Mesothelial cell of epicardium (in vitro differentiated cells): ENCODE measurements at regions not wholly inside any gene's neighbourhood (a gene's known extent, or its start where the extent isn't known, plus 50 kb on each side); places are given as distances from the start of the nearest gene placed in this dataset.

ENCODE experiments used
- DNase-seq, 2 experiments: peaks; one replicate each; pipeline ENCODE4 v3.0.0; 2021; ENCODE audit warnings: low spot score in 2 of 2; ENCODE audit not compliant: unreplicated experiment in 2 of 2
- H3K27ac Mint-ChIP-seq: 2 replicates; pipeline ENCODE4 v1.8.0; 2021; ENCODE audit warnings: mixed read lengths
- H3K27me3 Mint-ChIP-seq: 2 replicates; pipeline ENCODE4 v1.8.0; 2021; ENCODE audit warnings: low read depth, mixed read lengths
- H3K36me3 Mint-ChIP-seq: 2 replicates; pipeline ENCODE4 v1.8.0; 2021; ENCODE audit warnings: mixed read lengths
- H3K4me1 Mint-ChIP-seq: 2 replicates; pipeline ENCODE4 v1.8.0; 2021; ENCODE audit warnings: mixed read lengths
- H3K4me3 Mint-ChIP-seq: 2 replicates; pipeline ENCODE4 v1.8.0; 2021; ENCODE audit warnings: mild to moderate bottlenecking, moderate library complexity, mixed read lengths
- H3K9me3 Mint-ChIP-seq: 2 replicates; pipeline ENCODE4 v1.8.0; 2021; ENCODE audit warnings: mixed read lengths
- TF ChIP-seq, protein P1 (sequence below): fragments of 200-600 bp; sonication (generic); IDR thresholded peaks from one replicate; pipeline ENCODE4 v1.5.0; 2021; ENCODE audit warnings: antibody characterized with exemption; ENCODE audit not compliant: unreplicated experiment

DNA sequence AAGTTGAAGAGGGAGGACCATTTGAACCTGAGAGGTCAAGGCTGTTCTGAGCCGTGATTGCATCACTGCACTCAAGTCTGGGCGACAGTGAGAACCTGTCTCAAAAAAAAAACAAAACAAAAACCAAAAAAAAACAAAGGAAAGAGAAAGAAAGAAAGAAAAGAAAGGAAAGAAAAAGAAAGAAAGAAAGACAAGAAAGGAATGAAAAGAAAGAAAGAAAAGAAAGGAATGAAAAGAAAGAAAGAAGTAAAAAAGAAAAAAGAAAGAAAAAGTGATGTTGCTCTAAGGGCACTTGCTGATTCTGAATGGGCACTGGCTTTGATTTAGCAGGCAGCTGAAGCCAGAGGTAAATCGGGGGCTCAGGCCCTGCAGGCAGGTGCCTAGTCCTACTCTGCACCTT lies 161.0 kb downstream of the MCHR2 start:
- H3K4me3 Mint-ChIP-seq: no peak overlapping the region
- H3K9me3 Mint-ChIP-seq: peaks cover 10% of the 10 kb centered on the region
- peaks cover 2% of the 10 kb centered on the region for H3K27me3 Mint-ChIP-seq
- no peaks in the 10 kb centered on the region for H3K36me3 Mint-ChIP-seq
- no peak overlapping the region for H3K27ac Mint-ChIP-seq
- DNase-seq: no peak
- no peaks in the 10 kb centered on the region for H3K4me1 Mint-ChIP-seq
- TF ChIP-seq, protein P1, sequence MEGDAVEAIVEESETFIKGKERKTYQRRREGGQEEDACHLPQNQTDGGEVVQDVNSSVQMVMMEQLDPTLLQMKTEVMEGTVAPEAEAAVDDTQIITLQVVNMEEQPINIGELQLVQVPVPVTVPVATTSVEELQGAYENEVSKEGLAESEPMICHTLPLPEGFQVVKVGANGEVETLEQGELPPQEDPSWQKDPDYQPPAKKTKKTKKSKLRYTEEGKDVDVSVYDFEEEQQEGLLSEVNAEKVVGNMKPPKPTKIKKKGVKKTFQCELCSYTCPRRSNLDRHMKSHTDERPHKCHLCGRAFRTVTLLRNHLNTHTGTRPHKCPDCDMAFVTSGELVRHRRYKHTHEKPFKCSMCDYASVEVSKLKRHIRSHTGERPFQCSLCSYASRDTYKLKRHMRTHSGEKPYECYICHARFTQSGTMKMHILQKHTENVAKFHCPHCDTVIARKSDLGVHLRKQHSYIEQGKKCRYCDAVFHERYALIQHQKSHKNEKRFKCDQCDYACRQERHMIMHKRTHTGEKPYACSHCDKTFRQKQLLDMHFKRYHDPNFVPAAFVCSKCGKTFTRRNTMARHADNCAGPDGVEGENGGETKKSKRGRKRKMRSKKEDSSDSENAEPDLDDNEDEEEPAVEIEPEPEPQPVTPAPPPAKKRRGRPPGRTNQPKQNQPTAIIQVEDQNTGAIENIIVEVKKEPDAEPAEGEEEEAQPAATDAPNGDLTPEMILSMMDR: no peak

DNA sequence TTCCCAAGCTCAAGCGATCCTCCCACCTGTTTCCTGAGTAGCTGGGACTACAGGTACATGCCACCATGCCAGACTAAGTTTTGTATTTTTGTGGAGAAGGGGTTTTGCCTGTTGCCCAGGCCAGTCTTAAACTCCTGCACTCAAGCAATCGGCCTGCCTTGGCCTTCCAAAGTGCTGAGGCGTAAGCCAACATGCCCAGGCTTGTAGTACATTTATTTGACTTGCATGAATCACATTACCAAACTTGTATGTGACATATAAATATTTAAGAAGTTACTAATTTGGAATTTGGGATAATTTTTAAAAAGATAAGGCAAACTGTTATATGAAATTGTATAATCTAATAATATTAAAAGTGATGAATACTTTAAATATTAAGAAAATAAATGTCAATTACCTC lies 157.6 kb downstream of the MCHR2 start:
- Mint-ChIP-seq H3K27ac (no peak overlapping the region), H3K36me3 (no peaks in the 10 kb centered on the region), H3K27me3 (peaks cover 2% of the 10 kb centered on the region), H3K4me1 (peaks cover 3% of the 10 kb centered on the region), H3K4me3 (no peak overlapping the region), H3K9me3 (peaks cover 4% of the 10 kb centered on the region)
- DNase-seq: no peak
- TF ChIP-seq, protein P1: no peak

DNA sequence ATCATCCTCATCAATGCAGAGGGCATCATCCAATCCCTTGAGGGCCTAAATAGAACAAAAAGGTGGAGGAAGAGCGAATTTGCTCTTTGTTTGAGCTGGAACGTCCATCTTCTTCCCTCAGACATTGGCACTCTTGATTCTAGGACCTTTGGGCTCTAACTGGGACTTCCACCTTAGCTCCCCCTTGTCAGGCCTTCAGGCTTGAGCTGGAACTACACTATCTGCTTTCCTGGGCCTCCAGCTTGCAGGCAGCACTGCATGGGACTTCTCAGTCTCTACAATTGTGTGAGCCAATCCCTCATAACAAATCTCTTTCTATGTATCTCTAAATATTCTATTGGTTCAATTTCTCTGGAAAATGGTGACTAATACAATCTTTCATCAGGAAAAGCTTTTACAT lies 155.4 kb downstream of the MCHR2 start:
- TF ChIP-seq, protein P1: no peak
- H3K36me3 Mint-ChIP-seq: no peaks in the 10 kb centered on the region
- H3K27me3 Mint-ChIP-seq: no peaks in the 10 kb centered on the region
- no peak for DNase-seq
- no peak overlapping the region for H3K4me3 Mint-ChIP-seq
- H3K9me3 Mint-ChIP-seq: peaks cover 4% of the 10 kb centered on the region
- no peak overlapping the region for H3K27ac Mint-ChIP-seq
- H3K4me1 Mint-ChIP-seq: peaks cover 4% of the 10 kb centered on the region

DNA sequence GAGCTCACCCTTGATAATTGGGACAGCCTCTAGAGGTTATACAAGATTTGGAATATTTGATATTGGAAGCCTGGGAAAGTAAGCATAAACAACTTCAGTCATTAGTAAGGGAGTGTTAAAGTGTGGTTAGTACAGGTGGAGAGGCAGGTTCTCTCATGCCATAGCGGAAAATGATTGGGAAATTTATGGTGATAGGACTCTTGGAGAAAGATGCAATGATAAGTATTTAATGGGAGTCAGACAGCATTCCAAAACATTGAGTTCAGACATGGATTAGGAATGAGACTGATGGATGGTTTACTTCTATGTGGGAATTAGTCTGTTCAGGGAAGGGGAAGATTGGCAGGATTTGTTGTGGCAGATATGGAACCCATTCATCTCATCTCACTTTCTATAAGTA lies 152.7 kb downstream of the MCHR2 start:
- peaks cover 4% of the 10 kb centered on the region for H3K4me1 Mint-ChIP-seq
- no peaks in the 10 kb centered on the region for H3K27me3 Mint-ChIP-seq
- H3K27ac Mint-ChIP-seq: no peak overlapping the region
- TF ChIP-seq, protein P1: no peak
- peaks cover 4% of the 10 kb centered on the region for H3K9me3 Mint-ChIP-seq
- no peak for DNase-seq
- H3K4me3 Mint-ChIP-seq: no peak overlapping the region
- H3K36me3 Mint-ChIP-seq: no peaks in the 10 kb centered on the region

DNA sequence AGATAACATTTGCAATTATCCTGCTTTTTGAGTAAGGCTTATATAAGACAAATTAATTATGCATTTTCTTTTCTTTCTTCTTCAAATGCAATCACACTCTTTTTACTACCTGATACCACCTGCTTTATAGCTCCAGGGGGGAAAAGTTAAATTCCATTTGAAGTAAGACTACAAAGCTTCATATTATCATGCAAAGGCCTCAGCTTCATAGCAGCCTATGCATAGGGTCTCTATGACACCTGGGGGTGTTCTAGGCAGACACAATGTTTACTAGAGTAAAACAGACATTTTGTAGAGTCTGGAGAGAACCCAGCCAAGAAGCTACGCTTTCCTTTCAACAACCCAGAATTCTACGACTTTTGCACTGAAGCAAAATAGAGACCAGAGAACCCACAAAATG lies 148.0 kb downstream of the MCHR2 start:
- peaks cover 1% of the 10 kb centered on the region for H3K27me3 Mint-ChIP-seq
- no peaks in the 10 kb centered on the region for H3K36me3 Mint-ChIP-seq
- H3K4me3 Mint-ChIP-seq: no peak overlapping the region
- no peak for DNase-seq
- no peaks in the 10 kb centered on the region for H3K9me3 Mint-ChIP-seq
- TF ChIP-seq, protein P1: no peak
- H3K4me1 Mint-ChIP-seq: peaks cover 4% of the 10 kb centered on the region
- no peak overlapping the region for H3K27ac Mint-ChIP-seq

DNA sequence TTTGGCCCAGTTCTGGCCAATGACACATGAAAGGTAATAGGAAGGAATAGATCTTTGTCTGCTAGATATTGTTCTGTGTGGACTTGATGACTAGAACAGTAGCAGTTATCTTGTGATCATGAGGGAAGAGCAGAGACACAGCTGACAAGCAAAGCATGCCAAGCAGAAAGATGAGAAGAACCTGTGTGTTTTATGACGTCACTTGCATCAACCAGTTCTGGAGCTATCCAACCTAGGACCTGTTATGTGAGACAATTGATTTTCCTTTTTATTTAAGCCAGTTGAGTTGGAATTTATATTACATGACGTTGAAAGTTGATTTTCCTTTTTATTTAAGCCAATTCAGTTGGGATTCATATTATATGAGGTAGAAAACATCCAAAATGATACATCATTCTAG lies 143.2 kb downstream of the MCHR2 start:
- Mint-ChIP-seq H3K4me3 (no peak overlapping the region), H3K9me3 (no peaks in the 10 kb centered on the region), H3K27ac (no peak overlapping the region), H3K36me3 (no peaks in the 10 kb centered on the region), H3K27me3 (peaks cover 13% of the 10 kb centered on the region), H3K4me1 (no peaks in the 10 kb centered on the region)
- no peak for DNase-seq
- TF ChIP-seq, protein P1: no peak
